GM12878 (cell line): ENCODE measurements at regions not wholly inside any gene's neighbourhood (a gene's known extent, or its start where the extent isn't known, plus 50 kb on each side); places are given as distances from the start of the nearest gene placed in this dataset.

Source experiments
- ATAC-seq: fragments of 200-7000 bp; cut with Tn5 transposase; 3 replicates; pipeline ENCODE4 v1.9.1; 2020; ENCODE audit warnings: mild to moderate bottlenecking, moderate library complexity
- BruUV-seq: library from RNA; stranded (reverse); fragments of 400-500 nt; replicated peaks from 2 replicates; lab custom pipeline; 2021; lab: Mats Ljungman, UMichigan
- CTCF ChIA-PET: fragments of 300-600 bp; sonication (Branson Sonifier 250); formaldehyde crosslinking; extraction: SDS; loops from one replicate; lab custom pipeline; 2021; ENCODE audit warnings: inconsistent platforms; lab: Yijun Ruan, JAX
- POLR2A ChIA-PET: fragments of 350-600 bp; formaldehyde crosslinking; extraction: SDS; loops from one replicate; lab custom pipeline; 2021; ENCODE audit warnings: inconsistent platforms; lab: Charles Lee
- RAD21 ChIA-PET: fragments of 300-600 bp; sonication (Branson Sonifier 250); formaldehyde crosslinking; loops from one replicate; lab custom pipeline; 2023; ENCODE audit warnings: antibody characterized with exemption; ENCODE audit not compliant: unreplicated experiment; lab: Charles Lee
- SMC1A ChIA-PET: fragments of 300-600 bp; sonication (Branson Sonifier 250); formaldehyde crosslinking; loops from one replicate; lab custom pipeline; 2023; ENCODE audit not compliant: unreplicated experiment, uncharacterized antibody; lab: Charles Lee
- DNase-seq: peaks from one replicate; pipeline ENCODE4 v3.0.0-alpha.2; 2011; ENCODE audit warnings: low read depth, low spot score
- FAIRE-seq: peaks from 3 replicates; lab custom pipeline; 2011; peaks lifted over from hg19 to GRCh38; lab: Jason Lieb, UNC
- H2AFZ ChIP-seq: 2 replicates; pipeline ENCODE4 v1.6.0; 2011; ENCODE audit warnings: low read depth, low read length, control low read depth; ENCODE audit not compliant: control insufficient read depth
- H3K27ac ChIP-seq: 2 replicates; pipeline ENCODE4 v1.5.1; 2011; ENCODE audit warnings: control low read depth; ENCODE audit not compliant: control insufficient read depth, insufficient read depth
- H3K27me3 ChIP-seq, 2 experiments: replicated peaks in 1 of 2; 2 replicates each; pipeline versions ENCODE4 v1.6.0 to v1.6.1; 2011; ENCODE audit warnings: low read length in 1 of 2; ENCODE audit not compliant: control insufficient read depth in 2 of 2, insufficient read depth in 2 of 2
- H3K36me3 ChIP-seq, 2 experiments: 2 replicates each; pipeline ENCODE4 v1.5.1; 2011; ENCODE audit warnings: low read length in 1 of 2; ENCODE audit not compliant: control insufficient read depth in 2 of 2, insufficient read depth in 2 of 2
- H3K4me1 ChIP-seq: 2 replicates; pipeline ENCODE4 v1.6.1; 2011; ENCODE audit warnings: mild to moderate bottlenecking, low read length, moderate library complexity, mixed read lengths; ENCODE audit not compliant: control insufficient read depth, insufficient read depth
- H3K4me2 ChIP-seq: 2 replicates; pipeline ENCODE4 v1.6.0; 2011; ENCODE audit warnings: control low read depth; ENCODE audit not compliant: control insufficient read depth, insufficient read depth
- H3K4me3 ChIP-seq: fragments of 200-600 bp; sonication (generic); 2 replicates; pipeline ENCODE4 v1.5.1; 2016
- H3K79me2 ChIP-seq: 2 replicates; pipeline ENCODE4 v1.6.0; 2011; ENCODE audit warnings: low read length; ENCODE audit not compliant: control insufficient read depth, insufficient read depth
- H3K9ac ChIP-seq: 2 replicates; pipeline ENCODE4 v1.8.0; 2011; ENCODE audit warnings: low read length, control low read depth, mixed read lengths; ENCODE audit not compliant: control insufficient read depth, insufficient read depth
- H3K9me3 ChIP-seq: replicated peaks from 3 replicates; pipeline ENCODE4 v1.5.1; 2011; ENCODE audit warnings: mild to moderate bottlenecking, low read length; ENCODE audit not compliant: control insufficient read depth, insufficient read depth
- H4K20me1 ChIP-seq: 2 replicates; pipeline ENCODE4 v1.6.0; 2011; ENCODE audit not compliant: control insufficient read depth, insufficient read depth
- ETV6 ChIP-seq, 2 experiments: fragments of 450-650 bp in 1 of 2; IDR thresholded peaks in 1 of 2; conservative IDR thresholded peaks in 1 of 2; 2 replicates each; pipeline ENCODE4 v1.6.1; 2014; ENCODE audit warnings: antibody characterized with exemption in 1 of 2, borderline replicate concordance in 1 of 2, low read depth in 1 of 2, mild to moderate bottlenecking in 1 of 2, moderate library complexity in 1 of 2
- IRF4 ChIP-seq: IDR thresholded peaks from 2 replicates; pipeline ENCODE4 v1.6.1; 2011; ENCODE audit warnings: low read depth, low read length
- JUNB ChIP-seq: IDR thresholded peaks from 2 replicates; pipeline ENCODE4 v1.6.1; 2016; ENCODE audit warnings: antibody characterized with exemption, mild to moderate bottlenecking
- SMAD5 ChIP-seq: IDR thresholded peaks from 2 replicates; pipeline ENCODE4 v1.6.1; 2016; ENCODE audit warnings: antibody characterized with exemption, low read depth
- SMARCA5 ChIP-seq: fragments of 450-650 bp; IDR thresholded peaks from 2 replicates; pipeline ENCODE4 v1.6.1; 2017; ENCODE audit warnings: mild to moderate bottlenecking
- SUPT20H ChIP-seq: IDR thresholded peaks from 2 replicates; pipeline ENCODE4 v1.6.1; 2011; ENCODE audit warnings: low read depth, mild to moderate bottlenecking, low read length, moderate library complexity, borderline replicate concordance; ENCODE audit not compliant: control insufficient read depth
- WGBS: methylation state at CpG from one replicate; pipeline ENCODE4 v1.1.6; 2016; ENCODE audit warnings: low lambda C conversion rate; ENCODE audit not compliant: insufficient replicate concordance, insufficient coverage; ENCODE audit errors: missing lambda C conversion rate; 5-methylcytosine and 5-hydroxymethylcytosine counted together
- in situ Hi-C: fragments of 300-500 bp; cut with MboI; formaldehyde crosslinking; loops from 9 replicates; pipeline ENCODE4 v1.14.3; 2018; ENCODE audit warnings: mixed read lengths
- intact Hi-C: fragments of 100-400 bp; cut with micrococcal nuclease; formaldehyde crosslinking; loops from one replicate; pipeline ENCODE4 v1.14.2; 2022; ENCODE audit not compliant: unreplicated experiment
- TF ChIP-seq, protein P1 (sequence below): fragments of 450-650 bp; IDR thresholded peaks from 2 replicates; pipeline ENCODE4 v1.6.1; 2016; ENCODE audit warnings: mild to moderate bottlenecking, moderate library complexity, borderline replicate concordance
- TF ChIP-seq, protein P2 (sequence below): IDR thresholded peaks from 2 replicates; pipeline ENCODE4 v1.6.1; 2011; ENCODE audit warnings: mild to moderate bottlenecking, low read depth, low read length, moderate library complexity; ENCODE audit not compliant: insufficient replicate concordance

DNA sequence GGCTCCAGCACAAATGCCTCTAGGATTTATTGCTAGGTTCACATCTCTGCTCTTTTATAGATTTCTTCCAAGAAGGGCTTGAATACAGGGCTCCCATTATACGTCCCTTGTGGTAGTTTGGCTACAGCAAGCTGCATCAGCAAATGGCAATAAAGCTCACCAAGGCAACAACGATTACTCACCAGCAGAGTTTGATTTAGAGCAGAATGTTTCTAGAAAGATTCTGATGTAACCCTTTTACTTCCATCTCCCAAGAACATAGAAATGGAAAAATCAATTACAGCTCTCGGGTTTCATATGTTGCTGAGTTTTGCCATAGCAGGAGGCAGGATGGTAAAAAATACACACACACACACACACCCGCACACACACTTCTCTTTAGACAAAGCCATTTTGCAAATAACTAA is 124.2 kb upstream of the TNPO1 start:
- in situ Hi-C loops: no loop called here

More for the DNA sequence above, 124.2 kb upstream of the TNPO1 start:
- DNase-seq (no peak), FAIRE-seq (no peak), ATAC-seq (no peak)
- Histone ChIP-seq H3K9ac (no peak overlapping the region), H3K4me3 (no peak overlapping the region), H2AFZ (no peak overlapping the region), H3K27me3 (peaks cover 0 to 2% of the 10 kb centered on the region in 2 experiments; a peak in 2 of 4 replicates), H3K27ac (no peak overlapping the region), H3K4me2 (no peak overlapping the region), H4K20me1 (no peaks in the 10 kb centered on the region), H3K9me3 (no peaks in the 10 kb centered on the region), H3K36me3 (no peaks in the 10 kb centered on the region), H3K4me1 (no peaks in the 10 kb centered on the region), H3K79me2 (no peaks in the 10 kb centered on the region)
- 20% methylated on average over 4 of the region's 4 CpGs for WGBS
- BruUV-seq: no TSS peak
- CTCF ChIA-PET: interaction anchor here (1.3 kb wide), 1 partner anchor 81 kb away, joined by 3 read pairs; no protein-coding TSS in a partner anchor
- intact Hi-C loops: no loop called here
- TF ChIP-seq ETV6 (conservative IDR thresholded peaks at IDR 0.05 in 1 of 2, IDR thresholded peaks at IDR 0.05 in 1 of 2; ENCODE audit: borderline replicate concordance in 1 of 2, low read depth in 1 of 2): no peak
- no peak for TF ChIP-seq IRF4
- TF ChIP-seq SUPT20H: no peak
- no peak for TF ChIP-seq SMARCA5
- TF ChIP-seq, protein P1, sequence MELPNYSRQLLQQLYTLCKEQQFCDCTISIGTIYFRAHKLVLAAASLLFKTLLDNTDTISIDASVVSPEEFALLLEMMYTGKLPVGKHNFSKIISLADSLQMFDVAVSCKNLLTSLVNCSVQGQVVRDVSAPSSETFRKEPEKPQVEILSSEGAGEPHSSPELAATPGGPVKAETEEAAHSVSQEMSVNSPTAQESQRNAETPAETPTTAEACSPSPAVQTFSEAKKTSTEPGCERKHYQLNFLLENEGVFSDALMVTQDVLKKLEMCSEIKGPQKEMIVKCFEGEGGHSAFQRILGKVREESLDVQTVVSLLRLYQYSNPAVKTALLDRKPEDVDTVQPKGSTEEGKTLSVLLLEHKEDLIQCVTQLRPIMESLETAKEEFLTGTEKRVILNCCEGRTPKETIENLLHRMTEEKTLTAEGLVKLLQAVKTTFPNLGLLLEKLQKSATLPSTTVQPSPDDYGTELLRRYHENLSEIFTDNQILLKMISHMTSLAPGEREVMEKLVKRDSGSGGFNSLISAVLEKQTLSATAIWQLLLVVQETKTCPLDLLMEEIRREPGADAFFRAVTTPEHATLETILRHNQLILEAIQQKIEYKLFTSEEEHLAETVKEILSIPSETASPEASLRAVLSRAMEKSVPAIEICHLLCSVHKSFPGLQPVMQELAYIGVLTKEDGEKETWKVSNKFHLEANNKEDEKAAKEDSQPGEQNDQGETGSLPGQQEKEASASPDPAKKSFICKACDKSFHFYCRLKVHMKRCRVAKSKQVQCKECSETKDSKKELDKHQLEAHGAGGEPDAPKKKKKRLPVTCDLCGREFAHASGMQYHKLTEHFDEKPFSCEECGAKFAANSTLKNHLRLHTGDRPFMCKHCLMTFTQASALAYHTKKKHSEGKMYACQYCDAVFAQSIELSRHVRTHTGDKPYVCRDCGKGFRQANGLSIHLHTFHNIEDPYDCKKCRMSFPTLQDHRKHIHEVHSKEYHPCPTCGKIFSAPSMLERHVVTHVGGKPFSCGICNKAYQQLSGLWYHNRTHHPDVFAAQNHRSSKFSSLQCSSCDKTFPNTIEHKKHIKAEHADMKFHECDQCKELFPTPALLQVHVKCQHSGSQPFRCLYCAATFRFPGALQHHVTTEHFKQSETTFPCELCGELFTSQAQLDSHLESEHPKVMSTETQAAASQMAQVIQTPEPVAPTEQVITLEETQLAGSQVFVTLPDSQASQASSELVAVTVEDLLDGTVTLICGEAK: no peak
- no peak for TF ChIP-seq SMAD5
- TF ChIP-seq, protein P2, sequence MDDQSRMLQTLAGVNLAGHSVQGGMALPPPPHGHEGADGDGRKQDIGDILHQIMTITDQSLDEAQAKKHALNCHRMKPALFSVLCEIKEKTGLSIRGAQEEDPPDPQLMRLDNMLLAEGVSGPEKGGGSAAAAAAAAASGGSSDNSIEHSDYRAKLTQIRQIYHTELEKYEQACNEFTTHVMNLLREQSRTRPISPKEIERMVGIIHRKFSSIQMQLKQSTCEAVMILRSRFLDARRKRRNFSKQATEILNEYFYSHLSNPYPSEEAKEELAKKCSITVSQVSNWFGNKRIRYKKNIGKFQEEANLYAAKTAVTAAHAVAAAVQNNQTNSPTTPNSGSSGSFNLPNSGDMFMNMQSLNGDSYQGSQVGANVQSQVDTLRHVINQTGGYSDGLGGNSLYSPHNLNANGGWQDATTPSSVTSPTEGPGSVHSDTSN: no peak
- TF ChIP-seq JUNB: no peak
- SMC1A ChIA-PET: interaction anchor here (1.0 kb wide), 1 partner anchor 31 kb away, joined by 3 read pairs; no protein-coding TSS in a partner anchor
- POLR2A ChIA-PET: no interaction called here
- RAD21 ChIA-PET: no interaction called here
